Choroid plexus epithelial cell (primary cell): ENCODE measurements at regions not wholly inside any gene's neighbourhood (a gene's known extent, or its start where the extent isn't known, plus 50 kb on each side); places are given as distances from the start of the nearest gene placed in this dataset.
"Not testable (repeated sequence)": the region's sequence is repeated elsewhere in the genome, so short reads cannot be mapped to it uniquely, and the experiment has no call there.

Experiments
- DNase-seq: peaks from one replicate; pipeline ENCODE4 v3.0.0-alpha.2; 2010; ENCODE audit warnings: low read depth
- H3K4me3 ChIP-seq: 2 replicates; pipeline ENCODE4 v1.5.1; 2011; ENCODE audit warnings: low read depth, mild to moderate bottlenecking, control low read depth, low read length, moderate library complexity
- TF ChIP-seq, protein P1 (sequence below): conservative IDR thresholded peaks from 2 replicates; pipeline ENCODE4 v1.5.1; 2011; ENCODE audit warnings: low read depth, mild to moderate bottlenecking, control low read depth, inconsistent platforms, low read length, moderate library complexity

DNA sequence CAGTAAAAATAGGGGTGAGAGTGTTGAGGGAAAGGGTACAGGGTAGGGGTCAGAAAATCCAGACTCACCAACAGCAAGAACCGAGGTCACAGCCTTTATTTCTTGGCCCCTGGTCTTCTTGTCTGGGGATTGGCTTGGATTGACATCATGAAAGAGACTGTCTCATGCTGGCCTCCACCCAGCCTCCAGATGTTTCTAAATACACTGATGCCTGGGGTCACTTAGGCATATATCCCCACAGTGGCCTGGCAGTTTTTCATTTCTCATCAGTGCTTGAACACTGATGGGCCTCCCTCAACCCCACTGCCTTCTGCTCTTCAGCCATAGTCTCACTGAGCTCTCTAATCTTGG, 173.9 kb downstream of the RTL9 start:
- H3K4me3 ChIP-seq: no peak overlapping the region
- no peak for DNase-seq
- TF ChIP-seq, protein P1, sequence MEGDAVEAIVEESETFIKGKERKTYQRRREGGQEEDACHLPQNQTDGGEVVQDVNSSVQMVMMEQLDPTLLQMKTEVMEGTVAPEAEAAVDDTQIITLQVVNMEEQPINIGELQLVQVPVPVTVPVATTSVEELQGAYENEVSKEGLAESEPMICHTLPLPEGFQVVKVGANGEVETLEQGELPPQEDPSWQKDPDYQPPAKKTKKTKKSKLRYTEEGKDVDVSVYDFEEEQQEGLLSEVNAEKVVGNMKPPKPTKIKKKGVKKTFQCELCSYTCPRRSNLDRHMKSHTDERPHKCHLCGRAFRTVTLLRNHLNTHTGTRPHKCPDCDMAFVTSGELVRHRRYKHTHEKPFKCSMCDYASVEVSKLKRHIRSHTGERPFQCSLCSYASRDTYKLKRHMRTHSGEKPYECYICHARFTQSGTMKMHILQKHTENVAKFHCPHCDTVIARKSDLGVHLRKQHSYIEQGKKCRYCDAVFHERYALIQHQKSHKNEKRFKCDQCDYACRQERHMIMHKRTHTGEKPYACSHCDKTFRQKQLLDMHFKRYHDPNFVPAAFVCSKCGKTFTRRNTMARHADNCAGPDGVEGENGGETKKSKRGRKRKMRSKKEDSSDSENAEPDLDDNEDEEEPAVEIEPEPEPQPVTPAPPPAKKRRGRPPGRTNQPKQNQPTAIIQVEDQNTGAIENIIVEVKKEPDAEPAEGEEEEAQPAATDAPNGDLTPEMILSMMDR: no peak

DNA sequence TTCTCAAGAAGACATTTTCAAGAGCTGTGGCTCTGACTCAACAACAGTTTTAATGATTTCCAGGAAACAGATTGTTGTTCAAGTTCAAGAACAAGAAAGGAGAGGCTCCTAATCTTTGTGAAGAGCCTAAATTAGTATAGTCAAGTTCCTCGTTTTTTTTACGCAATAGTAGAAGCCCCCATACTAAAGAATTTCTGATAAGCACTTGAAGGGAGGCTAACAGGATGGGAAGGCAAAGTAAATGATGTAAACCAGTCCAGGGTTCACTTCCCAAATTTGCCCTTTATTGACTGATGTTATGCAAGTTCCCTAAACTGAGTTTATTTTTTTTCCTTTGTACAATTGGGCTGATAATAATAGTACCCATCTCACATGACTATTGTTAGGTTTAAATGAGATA, 178.2 kb downstream of the RTL9 start:
- no peak for DNase-seq
- TF ChIP-seq, protein P1: no peak
- no peak overlapping the region for H3K4me3 ChIP-seq

DNA sequence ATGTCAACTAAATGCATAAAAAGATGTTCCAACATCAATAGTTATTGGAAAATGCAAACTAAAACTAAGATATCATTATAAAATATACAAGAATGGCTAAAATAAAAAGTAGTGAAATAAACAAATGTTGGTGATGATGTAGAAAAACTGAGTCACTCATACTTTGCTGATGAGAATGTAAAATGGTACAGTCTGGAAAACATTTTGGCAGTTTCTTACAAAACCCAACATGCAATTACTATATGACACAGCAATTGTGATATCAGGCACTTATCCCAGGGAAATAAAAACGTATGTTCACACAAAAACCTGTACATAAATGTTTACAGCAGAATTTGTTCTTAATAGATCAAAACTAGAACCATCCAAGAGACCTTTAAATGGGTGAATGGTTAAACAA, 182.6 kb downstream of the RTL9 start:
- TF ChIP-seq, protein P1: no peak
- DNase-seq: no peak
- no peak overlapping the region for H3K4me3 ChIP-seq

DNA sequence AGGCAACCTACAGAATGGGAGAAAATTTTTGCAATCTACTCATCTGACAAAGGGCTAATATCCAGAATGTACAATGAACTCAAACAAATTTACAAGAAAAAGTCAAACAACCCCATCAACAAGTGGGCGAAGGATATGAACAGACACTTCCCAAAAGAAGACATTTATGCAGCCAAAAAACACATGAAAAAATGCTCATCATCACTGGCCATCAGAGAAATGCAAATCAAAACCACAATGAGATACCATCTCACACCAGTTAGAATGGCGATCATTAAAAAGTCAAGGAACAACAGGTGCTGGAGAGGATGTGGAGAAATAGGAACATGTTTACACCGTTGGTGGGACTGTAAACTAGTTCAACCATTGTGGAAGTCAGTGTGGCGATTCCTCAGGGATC, 192.2 kb downstream of the RTL9 start:
- not testable (repeated sequence) for H3K4me3 ChIP-seq

DNA sequence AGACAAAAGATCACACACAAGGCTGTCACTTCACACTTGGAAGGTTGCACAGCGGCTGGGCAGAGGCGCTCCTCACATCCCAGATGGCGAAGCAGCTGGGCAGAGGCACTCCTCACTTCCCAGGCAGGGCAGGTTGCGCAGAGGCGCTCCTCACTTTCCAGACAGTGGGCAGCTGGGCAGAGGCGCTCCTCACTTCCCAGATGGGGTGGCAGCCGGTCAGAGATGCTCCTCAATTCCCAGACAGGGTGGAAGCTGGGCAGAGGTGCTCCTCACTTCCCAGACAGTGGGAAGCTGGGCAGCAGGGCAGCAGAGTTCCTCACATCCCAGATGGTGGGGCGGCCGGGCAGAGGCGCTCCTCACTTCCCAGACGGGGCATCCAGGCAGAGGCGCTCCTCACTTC, 199.2 kb downstream of the RTL9 start:
- TF ChIP-seq, protein P1: no peak
- DNase-seq: no peak
- H3K4me3 ChIP-seq: no peak overlapping the region

More for the DNA sequence above, 192.2 kb downstream of the RTL9 start:
- DNase-seq: not testable (repeated sequence)

DNA sequence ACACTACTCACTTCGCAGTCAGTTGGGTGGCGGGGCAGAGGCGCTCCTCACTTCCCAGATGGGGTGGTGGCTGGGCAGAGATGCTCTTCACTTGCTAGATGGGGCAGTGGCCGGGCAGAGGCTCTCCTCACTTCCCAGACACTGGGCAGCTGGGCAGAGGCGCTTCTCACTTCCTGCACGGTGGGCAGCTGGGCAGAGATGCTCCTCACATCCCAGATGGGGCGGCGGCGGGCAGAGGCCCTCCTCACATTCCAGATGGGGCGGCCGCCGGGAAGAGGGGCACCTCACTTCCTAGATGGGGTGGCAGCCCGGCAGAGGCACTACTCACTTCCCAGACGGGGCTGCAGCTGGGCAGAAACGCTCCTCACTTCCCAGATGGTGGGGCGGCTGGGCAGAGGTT, 199.8 kb downstream of the RTL9 start:
- no peak for DNase-seq
- TF ChIP-seq, protein P1: no peak
- H3K4me3 ChIP-seq: no peak overlapping the region

DNA sequence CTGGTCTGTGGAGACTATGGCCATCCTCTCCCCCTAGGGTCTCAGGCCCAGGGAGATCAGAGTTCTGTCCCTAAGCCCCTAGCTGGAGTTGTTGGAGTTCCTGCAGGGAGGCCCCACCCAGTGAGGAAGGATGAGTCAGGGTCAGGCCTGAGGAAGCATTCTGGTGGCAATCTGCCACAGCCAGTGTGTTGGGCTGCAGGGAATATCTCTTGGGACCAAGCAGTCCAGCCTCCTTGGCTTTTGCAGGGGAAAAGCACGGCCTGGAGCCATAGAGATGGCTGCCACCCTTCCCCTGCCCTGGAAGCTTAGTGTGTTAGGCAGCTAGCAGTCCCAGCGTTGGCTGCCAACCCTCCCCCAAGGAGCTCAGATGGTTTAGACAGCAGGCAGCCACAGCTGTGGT, 202.4 kb downstream of the RTL9 start:
- no peak overlapping the region for H3K4me3 ChIP-seq
- no peak for DNase-seq
- TF ChIP-seq, protein P1: no peak

DNA sequence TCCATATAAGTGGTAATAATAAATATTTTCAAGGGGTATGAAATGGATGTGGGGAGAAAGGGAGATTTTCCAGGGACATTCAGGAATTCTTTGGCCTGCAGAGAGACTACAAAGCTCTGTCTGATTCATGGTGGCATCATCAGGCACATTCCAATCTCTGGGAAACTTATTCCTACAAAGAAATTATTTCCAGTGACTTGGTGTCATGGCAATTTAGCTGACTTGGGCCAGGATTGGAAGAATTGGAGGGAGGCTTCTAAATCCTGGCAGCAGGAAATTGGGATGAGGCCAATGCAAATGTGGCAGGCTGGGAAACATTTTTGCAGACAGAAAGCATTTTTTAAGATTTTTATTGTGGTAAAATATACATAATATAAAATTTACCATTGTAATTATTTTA, 204.6 kb downstream of the RTL9 start:
- H3K4me3 ChIP-seq: no peak overlapping the region
- no peak for DNase-seq
- TF ChIP-seq, protein P1: no peak
